ENCODE measurements at regions not wholly inside any gene's neighbourhood (a gene's known extent, or its start where the extent isn't known, plus 50 kb on each side); places are given as distances from the start of the nearest gene placed in this dataset.
"Not testable (repeated sequence)": the region's sequence is repeated elsewhere in the genome, so short reads cannot be mapped to it uniquely, and the experiment has no call there.

DNA sequence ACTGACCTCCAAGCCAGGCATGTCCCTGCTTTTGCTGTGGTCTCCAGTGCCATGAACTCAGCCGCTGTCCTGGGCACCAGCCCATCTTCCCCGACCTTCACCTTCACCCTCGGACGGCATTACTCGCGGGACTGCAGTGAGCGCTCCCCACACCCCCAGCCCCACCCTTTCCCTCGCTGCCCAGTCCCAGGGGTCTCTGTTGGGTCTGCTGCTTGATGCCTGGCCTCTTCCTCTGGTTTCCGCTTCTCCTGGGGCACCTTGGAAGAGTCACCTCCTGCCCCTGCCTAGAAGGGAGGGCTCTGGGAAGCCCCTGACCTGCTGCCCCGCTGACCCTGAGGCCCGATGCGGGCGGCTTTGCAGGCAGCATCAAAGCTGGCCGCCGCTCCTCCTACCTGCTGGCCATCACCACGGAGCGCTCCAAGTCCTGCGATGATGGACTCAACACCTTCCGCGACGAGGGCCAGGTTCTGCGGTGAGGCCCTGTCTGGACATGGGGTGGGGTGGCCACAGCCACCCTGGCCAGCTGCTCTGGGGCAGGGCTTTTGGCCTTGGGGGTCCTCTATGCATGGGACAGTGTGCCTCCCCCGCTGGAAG, 102.3 kb downstream of the ZNF267 start:
- DNase-seq (ENCODE audit: low read depth in 2 of 2), result not testable (repeated sequence)

DNA sequence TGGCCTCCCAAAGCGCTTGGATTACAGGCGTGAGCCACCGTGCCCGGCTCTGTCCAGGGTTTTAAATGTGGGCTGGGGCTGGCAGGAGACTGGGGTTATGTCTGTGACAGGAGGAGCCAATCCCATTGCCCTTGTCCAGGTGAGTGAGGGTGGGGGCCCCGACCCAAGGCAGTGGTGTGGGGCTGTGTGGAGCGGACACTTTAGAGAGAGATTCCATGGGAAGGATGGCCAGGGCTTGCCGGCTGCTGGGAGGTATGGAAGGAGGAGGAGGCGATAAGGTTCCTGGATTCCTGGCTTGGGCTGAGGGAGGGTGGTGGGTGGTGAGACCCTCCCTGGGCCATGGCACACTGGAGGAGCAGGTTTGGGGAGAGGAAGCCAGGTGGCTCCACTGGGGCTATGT, 104.9 kb downstream of the ZNF267 start:
- not testable (repeated sequence) for DNase-seq (ENCODE audit: low read depth in 2 of 2)

DNA sequence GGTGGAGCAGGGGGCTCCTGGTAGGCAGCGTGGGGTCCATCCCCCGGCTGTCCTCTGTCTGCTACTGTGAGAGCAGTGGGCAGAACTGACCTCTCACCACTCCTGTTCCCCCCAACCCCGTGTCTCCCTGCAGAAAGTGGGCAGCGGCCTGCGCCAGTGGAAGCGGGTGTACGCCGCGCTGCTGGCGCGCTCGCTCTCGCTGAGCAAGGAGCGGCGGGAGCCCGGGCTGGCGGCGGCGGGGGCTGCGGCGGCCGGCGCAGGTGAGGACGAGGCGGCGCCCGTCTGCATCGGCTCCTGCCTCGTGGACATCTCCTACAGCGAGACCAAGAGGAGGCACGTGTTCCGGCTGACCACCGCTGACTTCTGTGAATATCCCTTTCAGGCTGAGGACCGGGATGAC, 108.1 kb downstream of the ZNF267 start:
- not testable (repeated sequence) for DNase-seq (ENCODE audit: low read depth in 2 of 2)

DNA sequence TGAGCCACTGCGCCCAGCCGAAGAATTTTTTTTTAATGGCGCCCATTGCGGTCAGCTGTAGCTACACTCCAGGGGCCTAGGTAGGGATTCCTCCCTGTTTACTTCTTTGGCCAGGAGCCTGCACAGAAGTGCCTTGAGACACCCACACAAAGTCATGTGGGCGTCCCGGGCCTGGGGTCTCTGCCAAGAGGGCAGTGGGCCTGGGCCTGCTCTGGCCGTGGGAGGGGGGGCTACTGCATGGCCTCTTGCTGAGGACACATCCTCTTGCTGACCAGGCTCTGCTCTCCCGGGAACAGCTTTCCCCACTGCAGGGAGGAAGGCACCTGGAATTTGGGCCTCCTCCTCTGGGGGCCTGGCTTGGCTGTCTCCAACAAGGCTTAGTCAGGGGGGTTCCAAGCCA, 109.4 kb downstream of the ZNF267 start:
- DNase-seq (ENCODE audit: low read depth in 2 of 2), result not testable (repeated sequence)

DNA sequence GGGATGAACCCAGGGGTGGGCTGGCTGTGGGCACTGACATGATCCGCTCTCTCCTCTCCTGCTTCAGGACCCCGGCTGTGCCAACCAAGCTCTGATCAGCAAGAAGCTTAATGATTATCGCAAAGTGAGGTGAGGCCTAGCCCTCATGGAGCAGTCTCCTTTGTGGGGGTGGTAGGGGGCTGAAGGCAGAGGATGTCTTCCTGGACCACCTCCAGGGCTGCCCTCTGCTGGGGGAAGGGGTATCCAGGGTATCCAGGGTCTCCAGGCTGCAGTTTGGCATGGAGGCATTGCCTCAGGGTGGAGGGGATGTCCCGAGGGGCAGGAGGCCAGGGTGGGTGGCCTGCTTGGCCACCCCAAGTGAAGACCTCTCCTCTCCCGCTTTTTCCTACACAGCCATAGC, 110.1 kb downstream of the ZNF267 start:
- not testable (repeated sequence) for DNase-seq (ENCODE audit: low read depth in 2 of 2)

DNA sequence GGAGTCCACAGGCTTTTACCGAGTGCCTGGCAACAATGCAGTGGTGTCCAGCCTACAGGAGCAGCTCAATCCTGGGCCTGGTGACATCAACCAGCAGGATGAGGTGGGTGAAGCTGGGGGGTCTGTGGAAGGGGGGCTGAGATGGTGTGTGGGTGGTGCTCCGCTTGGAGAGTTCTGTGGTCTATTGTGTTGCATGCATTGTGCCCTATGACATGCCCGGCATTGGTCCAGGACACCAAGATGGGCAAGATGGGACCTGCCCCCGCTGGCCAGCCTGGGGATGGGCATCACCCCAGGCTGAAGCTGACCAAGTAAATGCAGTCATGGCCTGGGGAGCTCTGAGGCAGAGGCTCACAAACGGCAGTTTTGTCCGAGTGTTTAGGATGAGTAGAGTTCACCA, 113.3 kb downstream of the ZNF267 start:
- DNase-seq (ENCODE audit: low read depth in 2 of 2), result not testable (repeated sequence)

DNA sequence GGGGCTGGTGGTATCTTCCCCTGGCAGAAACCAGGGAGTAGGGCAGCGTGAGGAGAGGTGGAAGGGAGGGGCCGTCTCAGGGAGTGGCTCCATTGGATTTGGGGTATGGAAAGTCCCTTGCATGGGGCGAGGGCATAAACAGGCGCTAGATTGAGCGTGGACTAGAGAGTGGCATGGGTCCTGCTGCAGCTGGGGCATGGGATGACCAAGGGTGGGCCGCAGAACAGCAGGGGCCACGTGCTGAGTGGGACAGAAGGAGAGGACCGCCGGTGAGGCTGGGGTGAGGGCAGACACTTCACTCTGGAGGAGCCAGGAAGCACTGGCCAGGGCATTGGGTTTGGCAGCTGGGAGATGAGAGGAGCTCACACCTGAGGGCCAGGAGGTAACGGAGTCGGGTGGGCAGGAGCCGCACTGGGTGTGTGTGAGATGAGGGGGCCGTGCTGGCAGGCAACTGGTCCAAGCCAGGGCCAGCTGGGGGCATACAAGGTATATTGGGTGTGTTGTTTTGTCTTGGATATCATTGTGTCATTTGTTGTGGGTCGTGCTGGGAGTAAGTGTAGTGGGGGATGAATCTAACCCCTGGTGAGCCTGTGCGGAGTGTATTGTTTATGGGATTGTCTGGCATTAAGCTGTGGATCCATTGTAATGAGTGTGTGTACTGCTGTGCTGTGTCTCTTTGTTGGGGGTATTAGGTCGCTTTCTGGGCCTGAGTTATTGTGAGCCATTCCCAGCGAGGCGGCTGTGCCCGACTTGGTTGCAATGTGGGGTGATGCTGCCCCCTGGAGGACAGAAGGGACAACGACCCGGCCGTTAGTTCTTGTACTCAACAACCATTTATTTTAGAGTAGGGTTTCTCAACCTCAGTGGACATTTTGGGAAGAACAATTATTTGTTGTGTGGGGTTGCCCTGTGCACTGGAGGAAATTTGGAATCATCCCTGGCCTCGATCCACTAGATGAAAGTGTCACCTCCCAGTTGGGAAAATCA, 115.3 kb downstream of the ZNF267 start:
- DNase-seq (ENCODE audit: low read depth in 2 of 2), result peak; percentile 21

DNA sequence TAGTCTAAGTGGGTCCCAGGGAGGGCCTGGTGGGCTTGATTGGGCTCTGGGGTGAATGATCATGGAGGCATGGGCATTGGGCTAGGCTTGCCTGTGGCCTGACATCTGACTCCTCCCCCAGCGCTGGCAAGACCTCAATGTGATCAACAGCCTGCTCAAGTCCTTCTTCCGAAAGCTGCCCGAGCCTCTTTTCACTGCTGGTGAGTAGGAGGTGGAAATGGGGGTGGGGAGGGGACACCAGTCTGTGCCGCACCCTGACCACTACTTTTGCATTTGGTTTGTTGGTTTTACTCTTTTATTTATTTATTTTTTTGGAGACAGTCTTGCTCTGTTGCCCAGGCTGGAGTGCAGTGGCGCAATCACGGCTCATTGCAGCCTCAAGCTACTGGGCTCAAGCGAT, 116.7 kb downstream of the ZNF267 start:
- DNase-seq (ENCODE audit: low read depth in 2 of 2), result not testable (repeated sequence)

DNA sequence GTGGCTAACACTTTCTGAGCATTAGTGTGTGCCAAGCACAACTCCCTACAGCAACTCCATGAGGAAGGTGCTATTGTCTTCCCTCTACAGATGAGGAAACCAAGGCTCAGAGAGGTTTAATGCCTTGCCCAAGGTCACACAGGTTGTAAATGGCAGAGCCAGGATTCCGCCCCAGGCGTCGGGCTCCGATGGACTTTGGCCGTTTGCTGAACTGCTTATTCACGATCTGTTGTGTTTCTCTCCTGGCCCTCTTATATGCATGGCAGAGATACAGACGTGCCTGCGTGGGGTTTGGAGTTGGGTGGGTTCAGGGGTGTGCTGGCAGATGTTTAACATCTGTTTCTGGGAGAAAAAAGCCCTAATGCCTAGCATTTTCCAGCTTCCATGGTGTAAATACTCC, 117.4 kb downstream of the ZNF267 start:
- not testable (repeated sequence) for DNase-seq (ENCODE audit: low read depth in 2 of 2)

DNA sequence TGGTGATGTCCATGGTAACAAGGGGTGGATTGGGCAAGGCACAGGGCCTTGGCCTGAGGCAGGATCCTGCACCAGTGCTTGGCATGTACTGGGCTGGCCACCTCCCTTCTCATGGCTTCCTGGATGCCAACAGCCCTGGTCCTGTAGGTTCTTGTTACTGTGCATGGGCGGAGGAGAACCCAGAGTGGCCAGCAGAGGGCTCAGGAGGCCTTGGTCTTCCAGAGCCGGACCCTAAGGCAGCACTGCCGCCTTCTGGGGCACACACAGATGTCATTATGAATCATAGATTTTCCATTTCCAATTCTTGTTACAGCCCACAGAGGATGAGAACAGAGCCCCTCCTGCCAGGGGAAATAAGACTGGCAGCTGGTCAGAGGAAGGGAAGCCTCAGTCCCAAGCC, 122.7 kb downstream of the ZNF267 start:
- not testable (repeated sequence) for DNase-seq (ENCODE audit: low read depth in 2 of 2)

DNA sequence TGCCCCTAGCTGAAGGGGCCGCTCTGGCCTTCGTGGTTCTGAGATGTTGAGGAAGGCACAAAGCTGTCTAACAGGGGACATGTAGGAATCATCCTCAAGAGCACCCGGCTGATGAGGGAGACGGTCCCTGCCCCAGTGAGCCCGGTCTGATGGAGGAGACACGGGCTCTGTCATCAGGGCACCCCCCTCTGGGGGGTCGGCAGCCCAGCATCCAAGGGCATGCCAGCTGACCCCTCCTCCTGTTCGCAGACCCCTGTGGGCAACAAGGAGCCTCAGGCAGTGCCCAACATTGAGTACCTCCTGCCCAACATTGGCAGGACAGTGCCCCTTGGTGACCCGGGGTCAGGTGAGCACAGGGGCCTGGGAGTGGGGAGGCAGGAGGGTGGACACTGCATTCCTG, 128.9 kb downstream of the ZNF267 start:
- not testable (repeated sequence) for DNase-seq (ENCODE audit: low read depth in 2 of 2)

DNA sequence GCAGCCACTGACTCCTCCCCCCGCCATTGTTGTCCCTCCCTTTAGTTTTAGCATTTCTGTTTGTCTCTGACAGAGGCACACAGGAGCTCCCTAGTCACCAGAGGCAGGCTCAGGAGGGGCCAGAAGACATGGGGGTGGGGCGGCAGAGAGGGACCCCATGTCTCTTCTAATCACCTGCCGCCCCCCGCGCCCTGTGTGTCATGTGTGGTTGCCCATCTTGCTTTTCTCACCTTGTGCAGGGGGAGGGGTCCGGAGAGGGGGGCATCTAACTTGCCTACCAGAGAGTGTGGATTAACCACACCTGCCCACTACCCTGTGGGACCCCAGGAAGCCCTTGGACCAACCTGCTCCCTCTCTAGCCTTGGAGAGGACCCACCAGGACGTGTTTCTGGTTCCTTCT, 130.2 kb downstream of the ZNF267 start:
- DNase-seq (ENCODE audit: low read depth in 2 of 2), result not testable (repeated sequence)

DNA sequence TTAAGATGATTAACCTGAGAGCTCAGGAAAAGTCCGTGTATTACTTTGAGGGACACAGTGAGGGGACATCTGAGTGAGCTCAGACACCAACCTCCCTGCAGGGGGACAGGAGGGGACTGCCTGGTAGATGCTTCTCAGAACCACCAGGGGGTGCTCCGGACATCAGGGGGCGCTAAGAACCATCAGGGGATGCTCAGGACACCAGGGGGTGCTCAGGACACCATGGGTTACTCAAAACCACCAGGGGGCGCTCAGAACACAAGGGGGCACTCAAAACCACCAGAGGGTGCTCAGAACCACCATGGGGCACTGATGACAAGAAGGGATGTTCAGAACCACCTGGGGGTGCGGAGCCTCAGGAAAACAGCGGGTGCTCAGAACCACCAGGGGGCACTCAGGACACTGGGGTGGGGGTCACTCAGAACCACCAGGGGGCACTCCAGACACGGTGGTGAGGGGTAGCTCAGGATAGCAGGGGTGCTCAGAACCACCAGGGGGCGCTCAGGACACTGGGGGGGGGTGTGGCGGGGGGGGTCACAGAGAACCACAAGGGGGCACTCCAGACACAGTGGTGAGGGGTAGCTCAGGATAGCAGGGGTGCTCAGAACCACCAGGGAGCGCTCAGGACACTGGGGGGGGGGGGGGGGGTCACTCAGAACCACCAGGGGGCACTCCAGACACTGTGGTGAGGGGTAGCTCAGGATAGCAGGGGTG, 165.3 kb downstream of the ZNF267 start:
- not testable (repeated sequence) for DNase-seq (ENCODE audit: low read depth in 2 of 2)

DNA sequence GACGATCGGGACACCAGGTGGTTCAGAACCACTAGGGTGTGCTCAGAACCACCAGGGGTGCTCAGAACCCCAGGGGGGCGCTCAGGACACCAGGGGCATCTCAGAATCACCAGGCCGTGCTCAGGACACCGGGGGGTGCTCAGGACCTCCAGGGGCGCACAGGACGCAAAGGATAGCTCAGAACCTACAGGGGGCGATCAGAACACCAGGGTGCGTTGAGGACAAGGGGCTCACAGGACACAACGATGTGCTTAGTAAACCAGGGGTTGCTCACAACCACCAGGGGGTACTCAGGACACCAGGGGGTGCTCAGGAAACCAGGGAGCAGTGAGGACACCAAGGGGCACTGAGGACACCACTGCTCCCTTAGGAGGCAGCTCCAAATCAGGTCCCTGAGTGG, 166.3 kb downstream of the ZNF267 start:
- DNase-seq (ENCODE audit: low read depth in 2 of 2), result not testable (repeated sequence)

DNA sequence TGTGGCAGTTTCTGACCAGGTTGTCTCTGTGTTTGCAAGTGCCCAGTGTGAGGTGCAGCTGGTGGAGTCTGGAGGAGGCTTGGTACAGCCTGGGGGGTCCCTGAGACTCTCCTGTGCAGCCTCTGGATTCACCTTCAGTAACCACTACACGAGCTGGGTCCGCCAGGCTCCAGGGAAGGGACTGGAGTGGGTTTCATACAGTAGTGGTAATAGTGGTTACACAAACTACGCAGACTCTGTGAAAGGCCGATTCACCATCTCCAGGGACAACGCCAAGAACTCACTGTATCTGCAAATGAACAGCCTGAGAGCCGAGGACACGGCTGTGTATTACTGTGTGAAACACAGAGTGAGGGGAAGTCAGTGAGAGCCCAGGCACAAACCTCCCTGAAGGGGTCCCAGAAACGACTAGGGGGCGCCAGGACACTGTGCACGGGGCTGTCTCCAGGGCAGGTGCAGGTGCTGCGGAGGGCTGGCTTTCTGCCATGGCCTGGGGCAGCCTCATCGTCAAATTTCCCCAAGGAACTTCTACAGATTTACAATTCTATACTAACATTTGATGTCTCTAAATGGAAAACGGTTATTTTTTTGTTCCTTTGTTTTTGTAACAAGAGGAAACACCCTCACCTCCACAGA, 187.0 kb upstream of the TP53TG3D start:
- DNase-seq (ENCODE audit: low read depth in 2 of 2), result peak in 1 of 2 donors; percentile 31

DNA sequence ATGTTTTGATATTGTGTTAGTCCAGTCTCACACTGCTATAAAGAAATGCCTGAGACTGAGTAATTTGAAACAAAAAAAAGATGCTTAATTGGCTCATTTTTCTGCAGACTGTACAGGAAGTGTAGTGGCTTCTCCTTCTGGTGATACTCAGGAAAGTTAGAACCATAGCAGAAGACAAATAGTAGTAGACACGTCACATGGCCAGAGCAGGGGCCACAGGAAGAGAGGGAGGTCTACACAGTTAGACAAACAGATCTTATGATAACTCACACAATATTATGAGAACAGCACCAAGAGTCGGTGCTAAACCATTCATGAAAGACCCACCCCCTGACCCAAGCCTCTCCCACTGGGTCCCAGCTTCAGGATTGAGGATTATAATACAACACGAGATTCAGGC, 181.5 kb upstream of the TP53TG3D start:
- DNase-seq (ENCODE audit: low read depth in 2 of 2), result not testable (repeated sequence)

DNA sequence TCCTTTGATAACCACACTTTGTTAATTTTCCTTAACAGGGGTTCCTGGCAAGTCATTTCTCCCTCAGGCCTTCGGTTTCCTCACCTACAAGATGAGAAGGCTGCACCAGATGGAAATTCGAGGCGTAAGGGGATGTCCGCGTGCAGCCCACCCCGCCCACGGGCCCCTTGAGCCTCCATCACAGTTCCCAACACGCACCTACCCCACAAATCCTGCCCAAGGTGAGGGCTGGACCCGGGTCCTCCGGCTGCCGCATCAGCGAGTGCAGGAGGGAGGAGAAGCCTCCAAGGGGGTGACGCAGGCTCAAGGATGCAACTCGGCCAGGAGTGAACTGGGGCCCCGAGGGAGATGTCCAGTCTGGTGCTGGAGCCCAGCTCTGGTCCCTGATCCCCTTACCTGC, 169.2 kb upstream of the TP53TG3D start:
- DNase-seq (ENCODE audit: low read depth in 2 of 2), result not testable (repeated sequence)

DNA sequence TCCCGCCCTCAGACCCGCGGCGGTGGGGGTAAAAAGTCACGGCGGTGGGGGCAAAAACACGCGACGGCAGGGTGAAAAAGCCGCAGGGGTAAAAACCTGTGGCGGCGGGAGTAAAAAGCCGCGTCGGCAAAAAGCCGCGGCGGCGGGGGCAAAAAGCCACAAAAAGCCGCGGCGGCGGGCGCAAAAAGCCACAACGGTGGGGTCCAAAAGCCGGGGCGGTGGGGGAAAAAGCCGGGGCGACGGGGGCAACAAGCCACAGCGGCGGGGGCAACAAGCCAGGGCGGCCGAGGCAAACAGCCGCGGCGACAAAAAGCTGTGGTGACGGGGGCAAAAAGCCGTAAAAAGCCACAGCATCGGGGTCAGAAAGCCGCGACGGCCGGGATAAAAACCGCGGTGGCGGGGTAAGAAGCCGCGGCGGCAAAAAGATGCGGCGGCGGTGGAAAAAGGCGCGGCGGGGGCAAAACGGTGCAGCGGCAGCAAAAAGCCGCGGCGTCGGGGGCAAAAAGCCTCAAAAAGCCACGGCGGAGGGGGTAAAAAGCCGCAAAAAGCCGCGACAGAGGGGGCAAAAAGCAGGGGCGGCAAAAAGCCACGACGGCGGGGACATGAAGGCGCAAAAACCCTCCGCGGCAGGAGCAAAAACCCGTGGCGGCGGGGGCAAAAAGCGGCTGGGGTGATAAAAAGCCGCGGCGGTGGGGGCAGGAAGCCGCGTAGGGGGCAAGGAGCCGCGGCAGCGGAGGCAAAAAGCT, 168.3 kb upstream of the TP53TG3D start:
- DNase-seq (ENCODE audit: low read depth in 2 of 2), result not testable (repeated sequence)

DNA sequence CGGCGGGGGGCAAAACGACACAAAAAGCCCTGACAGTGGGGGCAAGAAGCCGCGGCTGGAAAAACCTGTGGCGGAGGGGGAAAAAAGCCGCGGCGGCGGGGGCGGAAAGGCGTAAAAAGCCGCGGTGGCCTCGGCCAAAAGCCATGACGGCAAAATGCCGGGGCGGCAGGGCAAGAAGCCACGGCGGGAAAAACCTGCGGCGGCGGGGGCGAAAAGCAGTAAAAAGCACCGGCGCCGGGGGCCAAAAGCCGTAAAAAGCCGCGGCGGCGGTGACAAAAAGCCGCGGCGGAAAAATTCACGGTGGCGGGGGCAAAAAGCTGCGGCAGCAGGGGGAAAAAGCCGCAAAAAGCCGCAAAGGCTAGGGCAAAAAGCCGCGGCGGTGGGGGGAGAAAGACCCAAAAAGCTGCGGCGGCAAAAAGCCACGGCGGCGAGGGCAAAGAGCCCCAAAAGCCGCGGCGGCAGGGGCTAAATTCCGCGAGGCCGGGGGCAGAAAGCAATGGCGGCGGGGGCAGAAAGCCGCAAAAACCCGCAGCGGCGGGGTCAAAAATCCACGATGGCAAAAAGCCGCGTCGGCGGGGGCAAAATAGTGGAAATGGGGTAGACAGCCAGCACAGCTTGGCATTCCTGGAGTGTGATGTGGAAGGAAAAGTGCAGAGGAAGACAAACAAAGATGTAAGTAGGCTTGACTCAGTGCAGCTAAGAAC, 167.5 kb upstream of the TP53TG3D start:
- DNase-seq (ENCODE audit: low read depth in 2 of 2), result peak in 1 of 2 donors; percentile 41

DNA sequence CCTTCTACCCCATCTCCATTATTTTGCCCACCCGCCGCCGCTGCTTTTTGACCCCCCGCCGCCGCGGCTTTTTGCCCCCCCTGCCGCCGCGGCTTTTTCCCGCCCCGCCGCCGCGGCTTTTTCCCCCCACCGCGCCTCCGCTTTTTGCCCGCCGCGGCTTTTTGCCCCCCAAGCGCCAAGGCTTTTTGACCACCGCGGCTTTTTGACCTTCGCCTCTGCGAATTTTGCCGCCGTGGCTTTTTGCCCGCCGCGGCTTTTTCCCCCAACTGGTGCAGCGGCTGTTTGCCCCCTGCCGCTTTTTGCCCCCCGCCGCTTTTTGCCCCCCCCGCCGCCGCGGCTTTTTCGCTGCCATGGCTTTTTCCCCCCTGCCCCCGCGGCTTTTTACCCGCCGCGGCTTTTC, 137.5 kb upstream of the TP53TG3D start:
- DNase-seq (ENCODE audit: low read depth in 2 of 2), result not testable (repeated sequence)
